NK-92 (cell line): ENCODE measurements at regions not wholly inside any gene's neighbourhood (a gene's known extent, or its start where the extent isn't known, plus 50 kb on each side); places are given as distances from the start of the nearest gene placed in this dataset.

Source experiments
- DNase-seq: peaks from one replicate; lab custom pipeline; 2025; ENCODE audit not compliant: unreplicated experiment; lab: John Stamatoyannopoulos, UW

GRCh38 chr4:123966990-123967769 lies 570.6 kb downstream of the SPRY1 start:
- DNase-seq: no peak

DNA sequence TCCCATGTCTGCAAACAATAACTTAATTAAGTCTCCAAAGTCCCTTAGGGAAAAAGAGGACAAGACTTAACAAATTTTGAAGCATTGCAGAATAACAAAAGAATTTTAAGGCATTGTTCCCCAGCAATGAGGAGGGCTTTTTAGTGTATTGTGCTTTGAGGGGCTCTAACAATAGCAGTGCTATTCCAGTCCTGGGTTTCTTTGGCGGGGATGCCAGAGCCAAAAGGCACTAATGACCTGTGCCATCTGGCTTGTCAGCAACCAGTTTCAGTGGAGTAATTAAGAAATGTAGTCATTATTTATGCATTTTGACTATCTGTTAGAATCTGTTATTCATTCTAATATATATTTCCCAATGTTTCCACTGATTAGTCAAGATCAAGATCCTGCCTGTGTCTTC lies 575.4 kb downstream of the SPRY1 start:
- DNase-seq: no peak

DNA sequence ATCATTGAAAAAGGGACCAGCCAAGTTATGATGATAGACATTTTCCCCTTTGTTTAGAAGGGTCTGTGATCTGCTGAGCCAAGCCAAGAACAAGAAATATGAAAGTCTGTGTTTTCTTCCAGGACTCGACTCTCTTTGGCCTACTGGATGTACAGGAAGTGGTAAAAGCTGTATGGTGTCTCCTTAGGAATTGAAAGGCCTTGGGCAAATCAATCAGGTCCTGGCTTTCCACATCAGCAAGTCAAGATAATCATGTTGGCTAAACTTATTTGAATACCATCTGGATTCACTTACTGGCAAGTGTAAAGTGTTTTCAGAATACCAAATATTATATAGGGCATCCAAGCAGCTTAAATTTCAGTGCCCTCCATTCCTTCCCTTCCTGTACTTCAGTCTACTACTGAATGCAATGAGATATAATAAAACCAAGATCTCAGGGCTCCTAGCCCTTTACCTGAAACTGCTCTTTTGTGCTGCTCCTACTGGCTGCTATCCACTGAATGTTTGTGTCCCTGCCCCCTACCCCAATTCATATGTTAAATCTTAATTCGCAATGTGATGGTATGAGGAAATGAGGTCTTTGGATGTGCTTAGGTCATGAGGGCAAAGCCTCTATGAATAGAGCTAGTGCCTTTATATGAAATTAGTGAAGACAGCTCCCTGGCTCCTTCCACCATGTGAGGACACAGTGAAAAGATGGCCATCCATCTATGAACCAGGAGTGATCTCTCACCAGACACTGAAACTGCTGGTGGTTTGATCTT lies 578.0 kb downstream of the SPRY1 start:
- DNase-seq: no peak

GRCh38 chr4:123976285-123976684 lies 579.7 kb downstream of the SPRY1 start:
- no peak for DNase-seq

- no peak for DNase-seq
Observed at GRCh38 chr4:123976819-123977218, 580.2 kb downstream of the SPRY1 start.

DNA sequence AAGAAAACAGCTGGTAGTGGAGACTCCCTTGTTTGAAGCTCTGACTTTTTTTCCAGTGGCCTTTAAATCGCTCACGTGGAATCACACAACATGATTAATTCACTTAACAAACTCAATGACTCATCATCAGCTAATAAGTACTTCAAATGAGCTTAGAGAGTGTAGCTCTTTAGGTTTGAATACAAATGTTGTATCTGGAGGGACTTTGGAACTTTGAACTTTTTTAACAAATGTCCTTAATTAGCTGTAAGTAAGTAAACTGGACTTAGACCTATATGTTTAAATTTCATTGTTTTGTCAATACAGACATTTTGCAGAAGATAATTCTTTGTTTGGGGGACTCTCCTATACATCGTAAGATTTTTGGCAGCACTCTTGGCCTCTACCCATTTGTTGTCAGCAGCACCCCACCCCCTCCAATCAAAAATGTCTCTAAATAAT lies 581.1 kb downstream of the SPRY1 start:
- no peak for DNase-seq

DNA sequence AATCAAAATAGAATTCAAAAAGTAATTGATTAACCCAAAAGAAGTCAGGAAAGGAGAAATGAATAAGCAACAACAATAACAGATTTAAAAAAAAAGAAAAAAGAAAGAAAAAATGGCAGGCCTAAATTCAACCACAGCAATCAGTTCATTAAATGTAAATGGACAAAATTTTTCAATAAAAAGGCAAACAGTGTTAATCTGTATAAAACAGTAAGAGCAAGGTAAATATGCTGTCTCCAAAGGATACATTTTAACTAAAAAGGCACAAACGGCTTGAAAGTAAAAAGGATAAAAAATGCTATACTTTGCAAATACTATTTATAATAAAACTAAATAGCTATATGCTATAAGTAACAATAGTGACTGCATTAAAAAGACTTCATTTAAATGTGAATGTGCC lies 582.0 kb downstream of the SPRY1 start:
- DNase-seq: no peak

DNA sequence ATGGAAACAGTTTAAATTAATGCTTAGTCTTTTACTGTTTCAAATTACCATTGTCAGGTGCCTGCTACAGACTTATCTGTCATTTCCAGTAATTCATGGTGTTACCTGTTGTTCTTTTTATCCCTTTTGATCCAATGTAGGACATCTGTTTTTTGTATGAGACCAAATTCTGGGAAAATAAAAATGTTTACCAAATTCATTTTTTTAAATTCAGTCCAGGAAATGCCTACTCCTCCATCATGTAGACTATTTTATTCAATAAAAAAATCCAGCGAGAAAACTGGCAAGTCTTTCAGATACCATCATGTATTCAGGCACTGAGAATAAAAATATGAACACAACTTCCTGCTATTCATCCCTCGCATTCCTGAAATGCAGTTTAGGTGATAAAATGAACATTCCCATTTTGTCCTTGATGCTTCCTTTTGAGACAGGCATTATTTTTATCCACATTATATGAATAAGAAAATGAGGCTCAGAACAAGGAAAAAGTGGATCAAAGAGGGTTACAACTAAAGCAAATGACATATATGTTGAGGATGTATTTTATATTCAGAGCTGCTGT lies 584.2 kb downstream of the SPRY1 start:
- DNase-seq: no peak

DNA sequence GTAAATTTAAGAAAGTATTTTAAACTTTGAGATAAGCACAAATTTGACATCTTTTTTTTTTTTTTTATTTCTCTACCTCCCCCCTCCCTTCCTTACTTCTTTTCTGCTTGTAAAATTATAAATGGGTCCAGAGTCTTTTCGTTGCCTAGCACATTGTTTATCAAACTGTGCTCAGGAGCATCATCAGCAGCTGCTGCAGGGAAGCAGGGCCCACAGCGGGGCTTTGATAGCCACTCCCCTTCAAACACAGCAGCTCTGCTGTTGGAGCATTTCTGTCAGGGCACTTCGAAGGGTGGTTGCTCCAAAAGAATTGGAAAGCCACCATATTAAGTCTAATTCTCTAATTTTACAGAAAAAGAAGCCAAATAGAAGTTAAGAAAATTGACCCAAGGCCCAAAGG lies 588.3 kb downstream of the SPRY1 start:
- no peak for DNase-seq

DNA sequence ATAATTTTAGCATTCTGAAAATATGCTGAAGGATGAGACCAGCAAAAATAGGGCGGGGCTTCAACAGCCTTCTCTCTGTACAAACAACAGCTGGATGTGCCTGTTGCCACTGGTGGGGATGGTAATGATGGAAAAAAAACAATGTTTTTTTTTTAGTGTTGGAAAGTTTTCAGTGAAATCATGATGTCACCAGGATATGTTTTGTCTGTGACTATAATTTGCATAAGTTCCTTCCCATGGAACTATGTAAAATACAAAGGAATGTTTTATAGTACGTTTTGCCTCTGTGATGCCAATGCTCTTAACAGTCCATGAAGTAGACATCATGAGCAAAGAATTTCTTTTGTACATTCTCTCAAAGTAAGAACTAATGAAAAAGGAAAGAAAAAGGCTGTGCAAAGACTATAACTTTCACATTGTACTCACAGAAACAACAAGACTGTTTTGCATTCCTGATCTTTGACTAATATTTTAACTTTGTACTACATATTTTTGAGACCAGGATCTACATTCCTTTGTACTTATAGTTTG lies 589.7 kb downstream of the SPRY1 start:
- DNase-seq: no peak

GRCh38 chr4:123987408-123987807 lies 590.8 kb downstream of the SPRY1 start:
- no peak for DNase-seq

GRCh38 chr4:123990310-123990870 lies 593.8 kb downstream of the SPRY1 start:
- no peak for DNase-seq

DNA sequence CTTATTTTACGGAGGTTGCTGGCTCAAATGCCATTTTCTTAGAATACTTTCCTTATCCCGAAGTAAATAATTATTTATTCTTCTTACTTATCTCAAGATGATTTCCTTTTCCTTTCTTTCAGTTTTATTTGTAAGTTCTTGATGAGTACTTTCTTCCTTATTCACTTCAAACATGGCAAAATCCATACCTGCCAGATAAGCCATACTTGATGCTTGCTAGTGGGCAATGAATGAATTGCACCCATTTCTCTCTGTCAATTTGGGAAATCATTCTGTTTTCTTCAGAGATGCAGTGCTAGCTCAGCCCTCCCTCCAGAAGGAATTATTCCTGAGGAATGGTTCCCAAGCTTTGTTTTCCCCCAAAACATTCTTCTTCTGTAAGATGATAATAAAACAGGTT lies 598.3 kb downstream of the SPRY1 start:
- no peak for DNase-seq

- no peak for DNase-seq
Observed at GRCh38 chr4:123995936-123996335, 599.3 kb downstream of the SPRY1 start.

DNA sequence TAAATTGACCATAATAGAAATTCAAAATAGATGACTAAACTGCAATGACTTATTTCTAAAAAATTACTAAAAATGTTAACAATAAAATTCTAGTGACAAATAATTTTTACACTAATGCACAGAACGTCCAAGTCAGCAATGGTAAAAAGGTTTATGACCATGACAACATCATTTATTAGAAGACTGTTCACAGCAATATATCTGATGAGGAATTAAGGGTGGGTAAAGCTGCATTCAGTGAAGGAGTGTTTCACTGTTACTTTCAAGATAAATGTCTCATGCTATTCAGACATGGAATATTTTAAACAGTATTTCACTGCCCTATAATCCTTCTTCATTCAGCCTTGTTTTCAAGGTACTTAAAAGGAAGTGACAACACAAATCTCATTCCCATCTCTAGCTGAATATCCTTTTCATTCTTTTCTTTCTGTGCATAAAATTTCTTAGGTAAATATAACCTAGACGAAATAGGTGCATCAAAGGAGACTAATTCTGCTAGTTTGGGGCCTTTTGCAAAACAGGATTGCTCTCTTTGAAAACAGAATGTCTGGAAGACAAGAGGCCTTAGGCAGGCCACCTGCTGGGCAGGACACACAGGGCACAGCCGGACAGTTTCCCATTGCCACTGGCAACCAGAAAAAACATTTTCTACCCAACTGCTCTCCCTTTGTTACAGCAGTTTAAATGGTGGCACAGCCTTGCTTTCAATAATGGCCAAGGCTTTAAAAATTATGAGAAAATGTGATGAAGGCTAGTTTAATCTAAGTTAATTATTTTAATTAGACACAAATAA lies 600.3 kb downstream of the SPRY1 start:
- no peak for DNase-seq

DNA sequence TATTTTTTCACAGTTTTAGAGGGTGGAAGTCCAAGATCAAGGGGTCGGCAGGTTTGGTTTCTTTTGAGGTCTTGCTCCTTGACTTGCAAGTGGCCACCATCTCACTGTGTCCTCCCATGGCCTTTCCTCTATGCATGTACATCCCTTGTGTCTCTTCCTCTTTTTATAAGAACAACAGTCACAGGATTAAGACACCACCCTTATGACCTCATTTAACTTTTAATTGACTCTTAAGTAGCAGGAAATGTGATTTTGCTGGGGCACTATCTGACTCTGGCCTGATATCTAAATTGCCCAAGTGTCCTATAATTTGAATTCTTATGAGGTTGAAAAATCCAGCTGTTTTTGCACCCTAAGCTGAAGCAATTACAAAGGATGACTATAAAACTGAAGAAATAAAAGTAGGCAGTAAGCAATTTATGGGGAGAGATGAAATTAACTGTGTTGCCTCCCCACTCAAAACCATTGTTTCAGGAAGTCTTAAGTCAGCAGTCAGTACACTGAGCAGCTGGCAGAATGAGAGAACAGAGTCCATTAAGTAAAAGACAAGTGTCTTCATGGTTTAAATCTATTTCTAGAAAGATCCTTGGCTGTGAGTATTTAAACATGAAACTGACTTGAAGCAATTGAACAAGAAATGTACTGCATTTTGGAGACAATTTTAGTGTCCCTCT lies 601.3 kb downstream of the SPRY1 start:
- DNase-seq: no peak

DNA sequence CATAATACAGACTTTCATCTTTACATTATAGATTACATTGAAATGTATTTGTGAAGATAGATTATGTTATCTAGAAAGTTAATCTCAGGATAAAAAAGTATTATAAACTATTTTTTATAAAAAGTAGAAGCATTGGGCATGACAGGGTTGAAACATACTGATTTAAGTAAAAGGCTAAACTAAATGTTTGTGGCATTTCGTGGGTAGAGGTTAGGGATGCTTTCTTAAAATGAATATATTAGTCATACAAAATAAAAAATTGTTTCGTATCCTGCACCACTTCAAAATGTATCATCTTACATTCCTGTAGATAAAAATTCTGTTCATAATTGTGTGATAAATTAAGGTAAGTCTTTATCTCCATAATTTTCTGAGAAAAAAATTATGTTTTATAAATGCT lies 603.6 kb downstream of the SPRY1 start:
- no peak for DNase-seq

DNA sequence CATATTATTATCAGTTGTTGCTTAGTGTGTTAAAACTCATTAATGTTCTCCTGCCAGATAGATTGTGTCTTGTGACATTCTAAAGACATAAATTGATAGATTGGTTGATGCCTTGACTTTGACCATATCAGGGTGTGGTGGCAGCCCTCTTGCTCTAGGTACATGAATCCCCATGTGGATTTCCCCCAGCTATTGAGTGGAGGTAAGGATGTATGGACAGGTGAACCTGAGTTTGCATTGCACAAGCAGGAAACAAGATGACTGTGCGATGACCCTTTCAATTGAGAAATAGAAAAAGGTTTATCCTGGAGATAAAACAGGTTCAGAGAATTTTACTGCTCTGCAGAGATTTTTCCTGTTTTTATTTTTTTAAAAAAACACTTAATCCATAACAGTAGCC lies 619.2 kb downstream of the SPRY1 start:
- no peak for DNase-seq

GRCh38 chr4:124017185-124017785 lies 620.7 kb downstream of the SPRY1 start:
- DNase-seq: no peak
